ENCODE measurements at regions not wholly inside any gene's neighbourhood (a gene's known extent, or its start where the extent isn't known, plus 50 kb on each side); places are given as distances from the start of the nearest gene placed in this dataset.

DNA sequence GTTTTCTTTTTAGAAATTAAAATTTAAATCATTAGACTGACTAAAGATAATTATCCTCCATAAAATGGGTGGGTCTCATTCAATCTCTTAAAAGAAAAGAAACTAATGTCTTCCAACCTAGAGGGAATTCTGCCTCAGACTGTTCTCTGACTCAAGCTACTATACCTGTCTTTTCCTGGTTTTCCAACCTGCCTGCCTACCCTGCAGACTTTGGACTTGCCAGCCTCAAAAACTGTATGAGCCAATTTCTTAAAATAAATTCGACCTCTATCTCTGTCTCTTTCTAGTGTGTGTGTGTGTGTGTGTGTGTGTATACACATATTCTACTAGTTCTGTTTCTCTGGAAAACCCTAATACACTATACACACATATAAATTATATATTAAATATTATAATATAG is 847.3 kb downstream of the PCDH17 start:
- TF ChIP-seq POLR2A (IDR thresholded peaks at IDR 0.05) (no peak), CTCF (IDR thresholded peaks at IDR 0.05) (no peak), EP300 (IDR thresholded peaks at IDR 0.05) (no peak), POLR2AphosphoS5 (IDR thresholded peaks at IDR 0.05) (no peak)

All from upper lobe of left lung (tissue), 4 donors.